Epithelial cell of proximal tubule (primary cell): ENCODE measurements at regions not wholly inside any gene's neighbourhood (a gene's known extent, or its start where the extent isn't known, plus 50 kb on each side); places are given as distances from the start of the nearest gene placed in this dataset.

Experiments
- DNase-seq: peaks from one replicate; pipeline ENCODE4 v3.0.0-alpha.2; 2011; ENCODE audit warnings: low read depth
- H3K4me3 ChIP-seq: 2 replicates; pipeline ENCODE4 v1.5.1; 2011; ENCODE audit warnings: low read depth, mild to moderate bottlenecking, low read length
- TF ChIP-seq, protein P1 (sequence below): conservative IDR thresholded peaks from 2 replicates; pipeline ENCODE4 v1.5.1; 2012; ENCODE audit warnings: low read depth, mild to moderate bottlenecking, low read length

DNA sequence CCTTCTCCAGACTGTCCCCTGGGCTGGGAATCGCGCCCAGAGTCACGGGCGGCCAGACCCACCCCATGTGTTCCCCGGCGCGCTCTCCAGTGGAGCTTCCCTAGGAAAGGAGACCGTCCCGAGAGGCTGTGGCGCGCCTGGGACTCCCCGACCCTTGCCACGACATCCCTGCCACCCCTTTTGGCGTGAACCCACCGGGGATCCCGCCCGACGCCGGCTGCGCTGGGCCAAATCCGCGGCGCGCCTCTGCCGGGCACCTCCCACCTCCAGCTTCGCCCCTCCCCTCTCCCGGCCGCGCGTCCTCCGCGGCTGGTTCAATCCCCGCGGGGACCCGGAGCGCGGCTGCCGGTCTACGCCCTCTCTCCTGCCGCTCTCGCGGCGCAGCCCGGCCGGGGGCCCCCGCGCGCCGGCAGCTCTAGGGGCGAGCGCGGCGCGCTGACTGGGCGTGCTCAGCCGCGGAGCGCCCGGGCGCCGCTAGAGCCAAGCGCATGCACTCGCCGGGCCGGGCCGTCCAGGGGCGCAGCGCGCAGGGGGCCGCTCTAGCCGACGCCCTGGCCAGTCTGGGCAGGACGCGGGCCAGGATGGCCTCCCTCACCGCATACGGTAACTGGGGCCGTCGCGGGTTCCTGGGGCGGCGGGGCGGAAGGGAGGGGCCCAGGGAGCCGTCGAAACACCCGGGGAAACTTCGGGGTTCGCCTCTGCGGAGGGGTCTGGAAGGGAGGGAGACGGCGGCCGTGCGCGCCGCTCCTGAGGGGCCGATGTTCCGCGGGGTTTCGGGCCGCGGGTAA, 77.4 kb upstream of the ANO4 start:
- TF ChIP-seq, protein P1, sequence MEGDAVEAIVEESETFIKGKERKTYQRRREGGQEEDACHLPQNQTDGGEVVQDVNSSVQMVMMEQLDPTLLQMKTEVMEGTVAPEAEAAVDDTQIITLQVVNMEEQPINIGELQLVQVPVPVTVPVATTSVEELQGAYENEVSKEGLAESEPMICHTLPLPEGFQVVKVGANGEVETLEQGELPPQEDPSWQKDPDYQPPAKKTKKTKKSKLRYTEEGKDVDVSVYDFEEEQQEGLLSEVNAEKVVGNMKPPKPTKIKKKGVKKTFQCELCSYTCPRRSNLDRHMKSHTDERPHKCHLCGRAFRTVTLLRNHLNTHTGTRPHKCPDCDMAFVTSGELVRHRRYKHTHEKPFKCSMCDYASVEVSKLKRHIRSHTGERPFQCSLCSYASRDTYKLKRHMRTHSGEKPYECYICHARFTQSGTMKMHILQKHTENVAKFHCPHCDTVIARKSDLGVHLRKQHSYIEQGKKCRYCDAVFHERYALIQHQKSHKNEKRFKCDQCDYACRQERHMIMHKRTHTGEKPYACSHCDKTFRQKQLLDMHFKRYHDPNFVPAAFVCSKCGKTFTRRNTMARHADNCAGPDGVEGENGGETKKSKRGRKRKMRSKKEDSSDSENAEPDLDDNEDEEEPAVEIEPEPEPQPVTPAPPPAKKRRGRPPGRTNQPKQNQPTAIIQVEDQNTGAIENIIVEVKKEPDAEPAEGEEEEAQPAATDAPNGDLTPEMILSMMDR = no peak
- H3K4me3 ChIP-seq = peak overlapping the region; percentile 52
- no peak for DNase-seq

DNA sequence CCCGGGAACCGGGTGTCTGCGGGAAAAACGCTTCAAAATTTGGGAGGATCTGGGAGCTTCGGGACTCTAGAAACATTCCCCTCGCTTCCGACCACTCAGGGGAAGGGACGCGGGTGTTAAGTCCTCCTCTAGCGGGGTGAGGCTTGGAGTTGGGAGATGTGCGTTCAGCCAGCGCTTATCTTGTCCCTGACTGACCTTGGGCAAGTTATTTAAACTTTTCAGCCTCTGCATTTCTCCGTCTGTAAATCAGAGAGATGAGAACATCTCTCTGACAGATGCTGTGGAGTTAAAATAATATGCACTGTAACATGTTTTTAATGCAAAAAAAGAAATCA, 76.9 kb upstream of the ANO4 start:
- H3K4me3 ChIP-seq = peak overlapping the region; percentile 52
- TF ChIP-seq, protein P1 = no peak
- DNase-seq = no peak

DNA sequence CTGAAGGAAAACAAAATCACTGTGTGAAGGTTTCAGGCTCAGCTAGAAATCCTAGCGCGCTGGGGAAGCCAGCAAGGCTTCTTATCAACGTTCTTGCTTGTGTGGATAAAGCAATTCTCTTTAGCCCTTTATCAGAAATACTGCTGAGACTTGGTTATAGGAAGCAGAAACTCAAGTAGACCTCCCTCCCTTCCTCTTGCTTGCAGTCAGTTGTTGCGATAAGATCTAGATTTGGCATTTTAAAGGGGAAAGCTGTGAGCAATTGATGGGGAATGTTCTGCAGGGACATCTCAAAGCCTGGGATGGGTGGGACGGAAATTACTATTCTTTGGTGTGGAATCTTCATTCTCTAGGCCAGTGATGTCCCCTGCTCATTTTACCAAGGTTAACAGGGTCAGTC, 76.4 kb upstream of the ANO4 start:
- no peak overlapping the region for H3K4me3 ChIP-seq
- TF ChIP-seq, protein P1 = no peak
- no peak for DNase-seq

DNA sequence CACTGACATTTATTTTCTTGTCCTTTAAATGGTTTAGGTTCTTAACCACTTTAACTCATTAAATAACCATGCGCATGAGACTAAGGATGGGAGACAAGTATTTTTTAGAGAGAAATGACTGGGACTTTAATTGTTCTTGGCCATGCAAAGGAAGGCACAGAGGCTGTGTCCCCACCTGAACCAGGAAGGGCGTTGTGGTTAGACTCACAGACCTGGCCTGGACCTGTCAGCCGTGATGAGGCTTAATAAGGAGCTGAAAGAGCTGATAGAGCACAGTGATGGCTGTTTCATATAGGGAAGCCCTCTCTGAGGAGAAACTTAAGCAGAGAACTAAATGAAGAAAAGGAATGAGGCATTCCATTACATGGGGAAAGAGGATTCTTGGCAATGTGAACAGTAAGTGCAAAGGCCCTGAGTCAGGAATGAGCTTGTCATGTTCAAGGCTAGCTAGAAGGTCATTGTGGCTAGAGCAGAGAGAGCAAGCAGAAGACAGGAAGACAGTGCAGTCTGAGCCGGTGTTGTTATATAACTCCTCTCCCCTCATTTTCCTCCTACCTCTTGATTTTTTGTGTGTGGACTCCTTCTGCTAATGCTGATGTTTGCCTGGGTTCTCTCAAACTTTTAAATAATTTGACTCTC, 74.4 kb upstream of the ANO4 start:
- TF ChIP-seq, protein P1 = no peak
- H3K4me3 ChIP-seq = no peak overlapping the region
- no peak for DNase-seq

DNA sequence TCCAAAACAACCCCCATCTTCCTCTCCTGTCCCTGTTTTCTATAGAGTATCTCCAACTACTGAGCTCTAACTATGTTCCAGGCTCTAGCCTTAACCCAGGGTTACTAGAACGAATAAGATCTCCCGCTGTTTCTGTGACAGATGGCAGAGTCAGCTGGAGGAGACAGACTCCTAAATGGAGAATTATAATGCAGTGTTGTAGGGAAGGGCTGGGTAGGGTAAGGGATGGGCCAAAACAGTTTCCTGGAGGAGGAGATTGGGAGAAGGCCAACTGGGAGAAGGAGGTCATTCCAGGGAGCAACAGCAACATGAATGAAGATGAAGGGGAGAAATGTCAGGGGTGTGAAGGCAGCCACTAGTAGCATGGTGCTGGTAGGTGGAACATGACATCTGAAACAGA, 73.4 kb upstream of the ANO4 start:
- DNase-seq = no peak
- TF ChIP-seq, protein P1 = no peak

DNA sequence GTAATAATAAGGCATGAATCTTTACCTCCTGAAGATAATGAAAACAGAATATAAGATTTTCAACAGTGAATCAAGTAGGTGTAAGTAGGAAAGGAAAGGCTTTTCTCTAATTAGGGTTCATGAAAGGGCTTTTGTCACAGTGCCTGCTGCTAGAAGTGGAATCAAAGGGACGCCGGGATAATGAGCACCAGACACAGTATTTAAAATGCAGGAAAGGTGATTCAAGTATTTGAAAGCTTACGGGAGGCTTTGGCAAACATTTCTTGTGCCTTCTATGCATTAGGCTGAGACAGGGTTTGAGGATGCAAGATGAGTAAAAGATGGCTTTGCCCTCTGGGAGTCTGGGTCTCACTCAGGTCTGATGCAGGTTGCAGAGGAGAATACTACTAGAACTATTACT, 70.5 kb upstream of the ANO4 start:
- H3K4me3 ChIP-seq = no peak overlapping the region
- TF ChIP-seq, protein P1 = no peak
- DNase-seq = no peak

More for the DNA sequence above, 73.4 kb upstream of the ANO4 start:
- H3K4me3 ChIP-seq = no peak overlapping the region
